Ammon's horn (tissue), 1 donor: ENCODE measurements at regions not wholly inside any gene's neighbourhood (a gene's known extent, or its start where the extent isn't known, plus 50 kb on each side); places are given as distances from the start of the nearest gene placed in this dataset.

Experiments used
- DNase-seq: peaks from one replicate; pipeline ENCODE4 v3.0.0-alpha.2; 2016; ENCODE audit warnings: low spot score

DNA sequence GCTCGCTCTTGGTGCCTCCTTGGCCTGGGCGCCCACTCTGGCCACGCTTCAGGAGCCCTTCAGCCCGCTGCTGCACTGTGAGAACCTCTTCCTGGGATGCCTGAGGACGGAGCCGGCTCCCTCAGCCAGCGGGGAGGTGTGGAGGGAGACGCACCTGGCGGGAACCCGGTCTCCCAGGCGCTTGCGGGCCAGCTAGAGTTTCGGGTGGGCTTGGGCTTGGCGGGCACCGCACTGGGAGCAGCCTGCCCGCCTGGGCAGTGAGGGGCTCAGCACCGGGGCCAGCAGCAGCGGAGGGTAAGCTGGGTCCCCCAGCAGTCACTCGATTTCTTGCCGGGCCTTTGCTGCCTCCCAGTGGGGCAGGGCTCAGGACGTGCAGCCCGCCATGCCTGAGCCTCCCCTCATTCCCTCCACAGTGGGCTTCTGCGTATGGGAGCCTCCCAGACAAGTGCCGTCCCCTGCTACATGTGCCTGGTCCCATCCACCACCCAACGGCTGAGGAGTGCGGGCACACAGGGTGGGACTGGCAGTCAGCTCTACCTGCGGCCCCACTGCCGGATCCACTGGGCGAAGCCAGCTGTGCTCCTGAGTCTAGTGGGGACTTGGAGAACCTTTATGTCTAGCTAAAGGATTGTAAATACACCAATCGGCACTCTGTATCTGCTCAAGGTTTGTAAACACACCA lies 708.7 kb downstream of the VGLL3 start:
- DNase-seq = no peak

DNA sequence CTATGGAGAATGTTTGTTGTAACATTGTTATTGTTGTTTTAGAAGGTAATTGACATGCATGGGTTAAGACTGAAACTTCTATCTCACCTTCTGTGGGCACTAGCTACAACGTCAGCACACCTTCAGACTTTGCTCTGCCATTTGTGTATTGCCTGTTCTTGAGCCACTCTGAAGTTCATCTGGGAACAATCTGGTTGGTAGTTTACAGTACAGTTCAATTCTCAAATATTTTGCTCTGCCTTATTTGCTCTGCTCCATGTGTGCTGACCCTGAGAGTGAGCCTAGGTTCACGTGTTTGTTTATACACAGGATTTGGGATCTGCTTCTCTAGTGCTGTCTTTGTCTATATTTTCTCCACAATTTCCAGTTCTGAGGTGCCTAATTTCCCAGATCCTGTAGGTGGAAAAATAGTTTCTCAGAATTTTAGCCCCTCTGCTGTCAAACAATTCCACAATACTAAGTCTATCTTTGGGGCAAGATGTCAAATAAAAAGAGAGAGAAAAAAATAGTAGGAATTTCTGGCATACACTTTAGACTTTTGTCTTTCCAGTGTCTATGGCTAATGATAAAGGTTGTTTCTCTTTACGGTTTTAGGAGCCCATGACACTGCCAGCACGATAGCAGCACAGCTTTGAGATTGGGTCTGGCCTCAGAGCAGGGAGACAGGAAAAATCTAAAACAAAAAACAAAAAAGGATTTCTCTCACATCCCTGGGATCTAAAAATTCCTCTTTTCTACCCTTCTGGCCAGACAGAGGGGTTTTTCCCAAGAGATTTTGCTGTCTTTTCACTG lies 721.4 kb downstream of the VGLL3 start:
- DNase-seq = no peak

DNA sequence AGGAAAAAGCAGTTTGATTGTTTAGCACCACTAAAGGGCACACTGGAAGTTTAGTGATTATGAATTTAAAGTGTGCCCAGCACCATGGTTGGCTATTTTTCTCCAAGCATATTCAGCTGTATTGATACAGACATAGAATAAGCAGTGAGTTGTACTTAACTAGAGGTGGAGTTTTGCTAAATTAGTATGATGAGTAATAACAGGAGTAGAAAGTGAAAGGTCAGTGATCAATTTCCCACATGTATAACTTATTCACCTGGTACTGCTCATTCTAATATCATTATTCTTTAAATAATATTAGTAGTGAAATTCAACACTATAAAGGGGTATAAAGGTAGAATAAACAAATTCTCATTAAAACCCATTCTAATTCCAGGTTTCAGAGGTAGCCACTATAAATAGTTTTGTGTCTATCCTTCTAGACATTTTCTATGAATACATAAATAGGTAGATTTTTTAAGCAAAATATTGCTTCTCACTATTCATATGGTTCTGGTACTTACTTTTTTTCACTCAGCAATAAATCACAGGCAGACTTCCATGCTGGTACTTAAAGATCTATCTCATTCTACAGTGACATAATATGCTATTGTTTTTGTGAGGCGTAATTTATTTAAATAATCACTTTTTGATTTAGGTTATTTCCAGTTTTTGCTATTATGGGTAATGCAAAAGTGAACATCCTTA lies 732.9 kb downstream of the VGLL3 start:
- DNase-seq = no peak

DNA sequence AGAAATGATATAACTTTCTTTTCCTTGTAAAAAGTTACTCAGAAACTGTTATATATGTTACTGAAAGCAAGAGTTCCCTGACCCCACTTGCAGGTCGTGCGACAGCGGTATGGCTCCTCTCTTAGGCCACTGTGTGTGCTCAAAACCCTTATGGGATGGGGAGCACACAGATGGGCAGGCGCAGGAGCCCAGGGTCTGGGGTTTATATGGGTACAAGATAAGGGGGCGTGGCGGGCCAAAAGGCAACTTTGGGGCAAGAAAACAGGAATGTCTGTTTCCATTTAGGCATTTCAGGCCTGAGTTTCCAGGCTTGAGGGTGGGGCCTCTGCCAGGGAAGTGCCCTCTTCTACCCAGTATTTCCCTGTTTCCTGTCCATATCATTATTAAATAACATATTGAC lies 736.5 kb downstream of the VGLL3 start:
- no peak for DNase-seq

DNA sequence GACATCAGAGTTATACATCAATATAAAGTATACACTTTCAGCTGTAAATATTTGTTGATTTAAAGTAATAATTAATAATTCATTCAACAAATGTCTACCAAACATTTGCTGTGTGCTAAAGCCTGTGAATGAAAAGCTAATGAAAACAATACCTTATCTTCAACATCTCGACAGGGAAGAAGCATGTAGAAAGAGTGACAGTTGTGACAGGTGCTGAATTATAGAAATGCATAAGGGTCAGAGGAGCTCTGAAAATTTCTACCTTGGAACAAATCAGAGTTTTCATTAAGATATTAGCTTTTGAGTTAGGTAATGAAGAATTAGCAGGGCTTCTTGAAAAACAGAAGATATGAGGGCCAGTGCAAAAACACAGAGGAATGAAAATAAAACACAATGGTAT lies 739.2 kb downstream of the VGLL3 start:
- DNase-seq = no peak

DNA sequence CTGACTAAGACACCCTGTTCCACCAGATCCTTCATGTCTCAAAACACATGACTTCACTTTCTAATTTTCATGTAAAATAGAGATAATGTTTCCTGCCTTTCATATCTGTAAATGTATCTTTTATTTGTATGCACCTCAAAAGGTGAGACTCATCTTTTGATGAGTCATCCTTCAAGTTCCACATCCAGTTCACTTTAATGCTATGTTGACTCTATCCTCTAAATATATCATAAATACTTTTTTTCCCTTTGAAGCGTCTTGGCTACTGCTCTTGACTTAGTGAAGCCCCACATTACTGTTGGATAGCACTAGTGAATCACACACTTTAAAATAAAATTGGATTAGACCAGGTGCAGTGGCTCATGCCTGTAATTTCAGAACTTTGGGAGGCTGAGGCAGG lies 741.1 kb downstream of the VGLL3 start:
- DNase-seq = no peak

DNA sequence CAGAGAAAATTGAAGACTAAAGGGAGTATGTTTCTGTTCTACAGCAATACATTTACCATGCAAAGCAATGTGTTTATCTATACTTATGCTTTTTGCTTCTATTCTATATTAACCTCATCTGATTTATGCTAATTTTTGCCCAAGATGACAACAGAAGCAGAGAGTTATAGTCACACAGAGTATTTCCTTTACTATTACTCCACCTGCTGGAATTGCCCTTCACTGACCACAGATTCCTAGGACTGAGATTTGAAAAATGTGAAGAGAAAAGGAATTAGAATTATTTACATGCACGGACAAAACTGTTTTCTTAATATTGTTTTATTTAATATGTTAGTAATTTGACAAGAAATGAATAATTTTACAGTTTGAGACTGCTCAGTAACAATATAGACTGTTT lies 745.6 kb downstream of the VGLL3 start:
- DNase-seq = peak; percentile 41

DNA sequence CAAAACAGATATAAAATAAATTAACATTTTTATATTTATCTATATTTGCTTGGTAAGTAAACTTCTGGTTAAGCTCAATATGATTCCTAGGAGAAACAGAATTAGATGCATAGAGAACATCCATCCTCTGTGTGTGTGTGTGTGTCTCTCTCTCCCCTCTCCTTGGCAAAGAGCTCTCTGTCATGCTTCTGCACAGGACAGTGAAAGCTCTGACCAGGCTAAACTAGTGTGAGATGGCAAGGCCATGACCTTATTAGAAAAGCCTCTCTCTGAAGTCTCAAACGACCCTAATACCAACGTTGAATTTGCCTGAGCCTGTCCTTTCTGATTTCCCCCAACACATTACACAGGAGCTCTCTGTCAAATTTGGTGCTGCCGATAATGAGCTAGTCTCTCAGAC lies 746.0 kb downstream of the VGLL3 start:
- DNase-seq = no peak

DNA sequence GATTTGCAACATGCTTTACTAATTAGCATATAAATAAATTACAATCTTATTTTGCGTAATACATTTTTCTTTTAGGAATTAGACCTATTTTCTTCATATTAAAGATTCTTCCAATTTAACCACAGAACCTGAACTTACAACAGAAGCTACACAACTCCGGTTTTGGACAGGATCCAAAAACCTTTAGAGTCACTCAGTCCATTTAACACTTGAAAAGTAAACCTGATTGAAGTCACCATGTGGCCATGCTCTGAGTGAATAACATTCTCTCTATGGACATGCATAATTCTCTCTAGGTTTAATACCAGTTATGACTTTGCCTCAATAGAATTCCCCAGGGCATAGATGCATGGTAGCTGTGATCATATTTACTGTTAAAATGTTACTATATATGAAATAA lies 751.0 kb downstream of the VGLL3 start:
- no peak for DNase-seq

DNA sequence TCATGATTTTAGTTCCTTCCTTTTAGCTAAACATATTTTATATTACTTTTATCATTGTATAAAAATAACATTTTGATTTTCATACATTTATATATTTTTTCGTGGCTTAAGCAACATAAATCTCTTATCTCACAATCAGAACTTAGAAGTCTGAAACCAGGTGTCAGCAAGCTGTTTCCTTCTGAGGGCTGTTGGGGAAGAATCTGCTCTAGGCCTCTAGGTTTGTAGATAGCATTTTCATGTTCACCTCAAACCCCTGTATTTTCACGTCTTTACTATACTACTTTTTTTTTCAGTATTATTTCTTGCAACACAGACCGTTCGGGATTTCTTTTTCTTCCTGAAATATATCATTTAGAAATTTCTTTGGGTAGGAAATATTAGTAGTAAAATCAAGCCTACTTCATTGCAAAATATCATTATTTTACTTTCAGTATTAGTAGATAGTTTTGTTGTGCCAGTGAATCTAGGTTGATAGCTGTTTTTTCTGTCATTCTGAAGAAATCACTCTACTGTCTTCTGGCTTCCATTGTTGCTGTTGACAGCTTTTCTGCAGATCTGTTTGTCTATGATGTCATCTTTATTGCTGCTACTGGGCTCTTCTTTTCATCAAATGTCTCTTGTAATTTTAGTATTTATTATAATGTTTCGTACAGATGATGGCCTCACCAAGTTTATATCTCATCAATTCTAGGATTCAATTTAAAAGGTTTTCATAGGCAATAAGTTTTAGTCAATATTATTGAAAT lies 756.3 kb downstream of the VGLL3 start:
- no peak for DNase-seq

DNA sequence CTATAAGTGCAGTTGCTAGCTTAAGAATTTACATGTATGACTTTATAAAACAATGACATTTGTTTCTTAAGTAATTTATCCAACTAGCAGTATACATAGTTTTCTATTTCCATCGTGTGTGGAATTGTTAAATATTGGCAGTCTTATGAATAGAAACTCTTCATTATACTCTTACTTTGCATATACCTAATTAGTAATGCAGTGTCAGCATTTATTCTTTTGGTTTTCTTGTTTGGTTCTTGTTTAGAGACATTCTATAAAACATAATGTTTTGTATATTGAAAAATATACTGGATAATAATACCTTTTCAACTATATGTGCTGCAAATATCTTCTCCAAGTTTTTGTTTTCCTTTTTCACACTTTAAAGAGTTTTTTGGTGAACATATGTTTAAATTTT lies 760.2 kb downstream of the VGLL3 start:
- DNase-seq = no peak

DNA sequence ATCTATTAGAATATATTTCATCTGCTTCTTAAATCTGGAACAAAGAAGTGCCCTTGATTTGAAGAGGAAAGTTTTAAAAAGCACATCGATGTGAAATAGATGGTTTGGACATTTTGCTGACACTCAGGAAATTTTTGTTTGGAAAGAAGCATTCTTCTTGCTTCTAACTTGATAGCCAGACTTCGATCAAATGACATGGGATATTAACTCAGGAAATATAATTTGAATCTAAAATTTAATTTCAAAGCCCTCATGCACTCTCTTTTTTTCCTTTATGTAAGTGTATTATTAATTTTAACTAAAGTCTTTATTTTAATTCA lies 761.2 kb downstream of the VGLL3 start:
- DNase-seq = no peak

DNA sequence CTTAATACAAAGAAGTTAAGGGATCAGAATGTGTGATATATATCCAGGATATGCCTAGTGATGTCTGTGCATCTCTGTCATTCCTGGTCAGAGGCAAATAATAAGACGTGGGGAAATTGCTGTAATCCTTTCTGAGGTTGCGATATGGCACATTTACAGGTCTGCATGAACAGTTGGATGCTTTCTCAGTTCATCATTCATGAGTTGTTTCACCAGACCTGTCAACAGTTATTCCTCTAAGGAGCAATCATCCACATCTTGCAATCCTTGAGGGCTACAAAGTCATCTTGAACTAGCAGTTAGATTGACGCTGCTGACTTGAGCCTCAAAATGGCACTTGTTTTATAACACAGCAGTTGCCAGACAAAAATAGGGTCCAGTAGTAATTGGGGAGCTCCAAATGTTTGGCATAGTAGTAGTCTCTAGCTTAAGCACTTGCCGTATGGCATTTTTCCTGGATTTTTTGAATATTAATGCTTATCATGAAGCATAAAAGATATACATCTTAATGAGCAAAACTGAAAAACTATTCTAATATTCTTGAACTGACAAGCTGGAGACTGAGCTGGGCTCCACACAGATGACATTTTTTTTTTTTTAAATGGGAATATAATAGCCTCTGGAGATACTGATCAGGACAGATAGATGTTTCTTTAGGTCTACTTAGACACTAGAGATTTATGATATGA lies 761.7 kb downstream of the VGLL3 start:
- DNase-seq = no peak

DNA sequence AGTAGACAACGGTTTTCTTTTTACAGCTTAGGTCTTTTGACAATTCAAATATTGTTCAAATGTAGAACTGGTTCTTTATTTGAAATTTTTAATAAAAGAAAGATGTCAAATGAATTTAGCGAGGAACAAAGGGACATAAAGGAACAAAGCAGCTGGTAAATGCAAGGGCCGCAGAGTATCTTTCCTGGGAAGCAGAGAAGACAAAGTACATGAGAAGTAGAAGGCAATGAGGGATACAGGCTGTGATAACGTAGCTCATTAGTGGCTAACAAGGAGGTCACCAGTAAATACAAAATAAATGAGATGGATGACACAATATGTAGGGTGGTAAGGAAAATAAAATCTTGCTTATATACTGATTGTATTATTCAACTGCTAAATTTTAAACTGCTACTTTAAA lies 762.8 kb downstream of the VGLL3 start:
- no peak for DNase-seq

DNA sequence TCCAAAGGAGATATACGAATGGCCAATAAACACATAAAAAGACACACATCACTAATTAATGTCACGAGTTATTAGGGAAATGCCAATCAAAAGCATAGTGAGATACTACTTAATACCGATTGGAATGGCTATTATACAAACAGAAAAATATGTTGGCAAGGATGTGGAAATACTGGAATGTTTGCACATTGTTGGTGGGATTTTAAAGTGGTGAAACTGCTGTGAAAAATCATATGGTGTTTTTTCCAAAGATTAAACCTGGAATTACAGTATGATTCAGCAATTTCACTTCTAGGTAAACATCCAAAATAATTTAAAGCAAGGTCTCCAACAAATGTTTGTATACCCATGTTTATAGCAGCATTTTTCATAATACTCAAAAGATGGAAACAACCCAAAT lies 765.5 kb downstream of the VGLL3 start:
- no peak for DNase-seq

DNA sequence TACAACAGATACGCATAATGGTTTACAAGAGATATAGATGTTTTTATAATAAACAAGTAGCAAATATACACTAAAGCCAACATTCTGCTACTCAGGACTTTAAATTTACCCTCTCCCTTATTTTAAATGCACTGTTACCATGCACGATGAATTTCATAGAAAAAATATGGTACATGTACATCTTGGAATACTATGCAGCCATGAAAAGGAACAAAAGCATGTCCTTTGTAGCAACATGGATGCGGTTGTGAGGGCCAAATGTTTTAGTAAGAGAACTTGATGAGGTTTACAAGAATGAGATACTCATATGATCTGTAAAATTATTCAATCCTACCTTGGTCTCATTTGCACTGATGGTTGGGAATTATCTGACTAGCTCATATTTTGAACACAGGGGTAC lies 769.3 kb downstream of the VGLL3 start:
- DNase-seq = no peak

DNA sequence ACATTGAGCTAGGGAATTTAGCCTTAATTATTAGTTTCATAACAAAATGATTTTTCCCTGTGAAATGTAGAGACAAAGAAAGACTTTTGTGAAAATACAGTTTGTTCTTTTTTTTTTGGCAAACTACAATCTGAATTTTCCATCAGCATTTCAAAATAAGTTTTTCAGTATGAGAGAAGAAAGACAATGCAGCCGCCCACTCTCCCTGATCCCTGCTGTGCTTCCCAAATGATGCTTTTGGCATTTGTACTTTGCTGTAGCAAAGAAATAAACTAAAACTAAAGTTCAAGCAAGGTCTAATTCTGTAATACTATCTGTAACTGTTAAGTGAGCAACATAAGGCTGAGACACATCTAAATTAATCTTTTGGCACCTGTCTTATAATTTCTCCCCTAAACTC lies 782.2 kb downstream of the VGLL3 start:
- peak; percentile 32 for DNase-seq

DNA sequence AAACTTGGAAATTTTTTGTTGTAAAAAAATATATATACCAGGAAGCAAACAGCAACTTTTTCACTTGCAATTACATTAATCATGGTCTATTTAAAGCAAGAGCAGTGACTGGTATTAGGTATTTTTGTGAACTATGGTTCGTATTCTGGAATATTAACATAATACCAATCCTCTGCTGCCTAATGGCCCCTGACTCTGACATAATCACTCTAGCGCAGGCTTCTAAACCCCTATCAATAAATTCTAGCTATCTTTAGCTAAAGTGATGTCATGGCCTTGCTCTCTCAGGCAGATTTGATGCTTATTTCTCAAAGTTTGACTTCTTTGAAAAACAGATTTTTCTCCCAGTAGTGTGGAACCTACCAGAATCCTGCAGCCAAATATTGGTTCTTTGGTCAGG lies 808.3 kb downstream of the VGLL3 start:
- no peak for DNase-seq

DNA sequence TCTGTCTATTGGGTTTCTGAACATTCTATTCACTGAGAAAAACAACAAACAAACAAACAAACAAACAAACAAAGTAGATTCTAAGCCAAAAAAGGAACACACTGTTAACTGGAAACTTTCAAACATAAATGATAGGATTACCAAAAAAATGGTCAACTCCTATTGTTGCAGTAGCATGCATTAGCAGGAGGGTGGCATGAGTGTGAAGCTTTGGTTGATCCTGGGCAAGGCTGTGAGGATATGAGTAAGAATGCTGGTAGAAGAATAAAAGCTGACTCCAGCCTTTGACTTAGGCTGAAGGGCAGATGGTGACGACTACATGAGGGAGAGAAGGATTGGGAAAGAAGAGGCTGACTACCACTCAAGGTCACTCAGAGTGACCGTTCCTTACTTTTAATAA lies 810.3 kb downstream of the VGLL3 start:
- DNase-seq = peak; percentile 32

DNA sequence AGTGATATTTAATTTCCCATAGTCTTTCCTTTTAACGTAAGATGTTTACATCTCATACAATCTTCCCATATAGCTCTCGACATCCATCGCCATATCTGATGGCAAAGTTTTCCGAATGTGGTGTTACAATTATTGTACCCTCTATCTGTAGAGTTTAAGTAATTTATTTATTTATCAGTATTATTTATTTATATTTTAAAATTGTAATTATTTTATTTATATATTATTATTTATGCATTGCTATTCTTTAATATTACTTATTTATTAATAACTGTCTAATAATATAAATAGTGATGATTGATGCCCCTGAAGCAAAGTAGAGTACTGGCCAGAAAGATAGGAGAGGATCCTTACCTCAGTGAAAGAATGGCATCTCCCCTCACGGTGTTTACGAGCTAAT lies 812.9 kb downstream of the VGLL3 start:
- no peak for DNase-seq

DNA sequence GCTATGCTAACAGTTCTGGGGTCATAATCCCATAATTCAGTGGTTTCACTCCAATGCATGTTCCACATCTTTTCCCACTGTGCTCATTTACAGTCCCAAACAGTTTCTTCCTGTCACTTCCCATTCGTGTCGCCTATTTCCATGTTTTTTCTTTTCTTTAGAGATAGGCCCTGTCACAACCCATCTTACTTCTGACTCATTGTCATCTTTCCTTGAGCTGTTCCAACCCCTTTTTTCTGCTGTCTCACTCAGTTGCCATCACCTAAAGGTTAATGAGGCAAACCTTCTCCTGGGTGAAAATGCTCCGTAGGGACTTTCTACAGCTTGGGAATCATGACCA lies 814.5 kb downstream of the VGLL3 start:
- DNase-seq = no peak
